ENCODE measurements at regions not wholly inside any gene's neighbourhood (a gene's known extent, or its start where the extent isn't known, plus 50 kb on each side); places are given as distances from the start of the nearest gene placed in this dataset.
A peak's percentile ranks its signal among the peaks of the same experiment; 100 is the strongest.
"Not testable (repeated sequence)": the region's sequence is repeated elsewhere in the genome, so short reads cannot be mapped to it uniquely, and the experiment has no call there.

- TF ChIP-seq MAX (IDR thresholded peaks at IDR 0.05; ENCODE audit: low read depth, low read length) = not testable (repeated sequence)
- TF ChIP-seq CTCF (IDR thresholded peaks at IDR 0.05; ENCODE audit: low read depth, low read length) = peak; percentile 63
Observed at GRCh38 chr14:106626942-106627588, 1100.7 kb downstream of the TMEM121 start.

All from NB4 (cell line).